Cardiac septum (tissue), 1 donor: ENCODE measurements at regions not wholly inside any gene's neighbourhood (a gene's known extent, or its start where the extent isn't known, plus 50 kb on each side); places are given as distances from the start of the nearest gene placed in this dataset.
"Not testable (repeated sequence)": the region's sequence is repeated elsewhere in the genome, so short reads cannot be mapped to it uniquely, and the experiment has no call there.

Experiments used
- DNase-seq: peaks from one replicate; pipeline ENCODE4 v3.0.0-alpha.2; 2020; ENCODE audit warnings: low spot score
- intact Hi-C: fragments of 100-400 bp; cut with DNase I; formaldehyde crosslinking; loops from one replicate; pipeline ENCODE4 v1.14.0; 2022
- donor health status: DM: no; HTN: no; CAD: no.

- intact Hi-C loops: no loop called here
- DNase-seq: no peak
Measured at GRCh38 chr4:128444544-128445302, 157.1 kb upstream of the PGRMC2 start.

- no peak for DNase-seq
- intact Hi-C loops: no loop called here
Measured at GRCh38 chr4:128440923-128441322, 153.3 kb upstream of the PGRMC2 start.

GRCh38 chr4:128437023-128437422 is 149.4 kb upstream of the PGRMC2 start:
- DNase-seq, intact Hi-C loops: not testable (repeated sequence)

GRCh38 chr4:128429023-128429613 is 141.5 kb upstream of the PGRMC2 start:
- not testable (repeated sequence) for DNase-seq

GRCh38 chr4:128428397-128428796 is 140.8 kb upstream of the PGRMC2 start:
- intact Hi-C loops: loop anchor here (2.0 to 10.0 kb wide), 4 partner anchors 41 to 436 kb away; partner anchors contain the start of gene JADE1
- no peak for DNase-seq

More at GRCh38 chr4:128429023-128429613, 141.5 kb upstream of the PGRMC2 start:
- intact Hi-C loops: loop anchor here (2.0 to 10.0 kb wide), 4 partner anchors 42 to 436 kb away; partner anchors contain the start of gene JADE1

GRCh38 chr4:128427832-128428366 is 140.3 kb upstream of the PGRMC2 start:
- intact Hi-C loops: loop anchor here (2.0 to 10.0 kb wide), 4 partner anchors 41 to 437 kb away; partner anchors contain the start of gene JADE1
- no peak for DNase-seq

- DNase-seq: no peak
- intact Hi-C loops: loop anchor here (5.0 to 10.0 kb wide), 3 partner anchors 38 to 440 kb away; no protein-coding TSS in a partner anchor
Measured at GRCh38 chr4:128424527-128425497, 137.2 kb upstream of the PGRMC2 start.

- not testable (repeated sequence) for DNase-seq
- intact Hi-C loops: loop anchor here (10.0 kb wide), 2 partner anchors 227 to 443 kb away; no protein-coding TSS in a partner anchor
Measured at GRCh38 chr4:128422296-128422695, 134.7 kb upstream of the PGRMC2 start.

GRCh38 chr4:128416921-128417320 is 129.3 kb upstream of the PGRMC2 start:
- no peak for DNase-seq
- intact Hi-C loops: no loop called here

- intact Hi-C loops: no loop called here
- DNase-seq: no peak
Measured at GRCh38 chr4:128410037-128410436, 122.4 kb upstream of the PGRMC2 start.

- no peak for DNase-seq
- intact Hi-C loops: no loop called here
Measured at GRCh38 chr4:128403586-128403985, 116.0 kb upstream of the PGRMC2 start.

GRCh38 chr4:128394778-128395177 is 107.2 kb upstream of the PGRMC2 start:
- intact Hi-C loops: no loop called here
- no peak for DNase-seq

GRCh38 chr4:128393101-128393704 is 105.6 kb upstream of the PGRMC2 start:
- intact Hi-C loops: no loop called here
- DNase-seq: no peak

- DNase-seq: no peak
- intact Hi-C loops: no loop called here
Measured at GRCh38 chr4:128390475-128390996, 102.9 kb upstream of the PGRMC2 start.

GRCh38 chr4:128388796-128389195 is 101.2 kb upstream of the PGRMC2 start:
- intact Hi-C loops: loop anchor here (5.0 to 10.0 kb wide), 3 partner anchors 39 to 469 kb away; no protein-coding TSS in a partner anchor

GRCh38 chr4:128388352-128388630 is 100.7 kb upstream of the PGRMC2 start:
- no peak for DNase-seq
- intact Hi-C loops: loop anchor here (5.0 to 10.0 kb wide), 3 partner anchors 39 to 469 kb away; no protein-coding TSS in a partner anchor

More at GRCh38 chr4:128388796-128389195, 101.2 kb upstream of the PGRMC2 start:
- no peak for DNase-seq

GRCh38 chr4:128387600-128388351 is 100.2 kb upstream of the PGRMC2 start:
- intact Hi-C loops: loop anchor here (1.0 to 10.0 kb wide), 5 partner anchors 29 to 470 kb away; partner anchors contain the start of gene PGRMC2
- no peak for DNase-seq
